Colonic mucosa (tissue), 4 donors: ENCODE measurements at regions not wholly inside any gene's neighbourhood (a gene's known extent, or its start where the extent isn't known, plus 50 kb on each side); places are given as distances from the start of the nearest gene placed in this dataset.

Experiments
- DNase-seq: peaks from one replicate; pipeline ENCODE4 v3.0.0-alpha.2; 2020
- H3K27ac ChIP-seq: fragments of 200-600 bp; one replicate; pipeline ENCODE4 v1.8.0; 2021
- H3K27me3 ChIP-seq: fragments of 200-600 bp; one replicate; pipeline ENCODE4 v1.8.0; 2021
- H3K36me3 ChIP-seq: fragments of 200-600 bp; one replicate; pipeline ENCODE4 v1.8.0; 2021
- H3K4me1 ChIP-seq: fragments of 200-600 bp; one replicate; pipeline ENCODE4 v1.8.0; 2021; ENCODE audit warnings: mild to moderate bottlenecking
- H3K4me3 ChIP-seq: fragments of 200-600 bp; one replicate; pipeline ENCODE4 v1.8.0; 2021
- H3K9ac ChIP-seq, 2 donors: one replicate each; pipeline ENCODE4 v1.7.0; 2013; ENCODE audit warnings: control low read depth in 2 of 2, low read depth in 2 of 2, low read length in 2 of 2
- H3K9me3 ChIP-seq: fragments of 200-600 bp; one replicate; pipeline ENCODE4 v1.8.0; 2021
- intact Hi-C: fragments of 100-400 bp; cut with DNase I; formaldehyde crosslinking; loops from one replicate; pipeline ENCODE4 v1.14.1; 2022
- TF ChIP-seq, protein P1 (sequence below): fragments of 200-600 bp; IDR thresholded peaks from one replicate; pipeline ENCODE4 v1.8.0; 2022; ENCODE audit warnings: antibody characterized with exemption, mild to moderate bottlenecking
- donor health status: healthy.
- donor health status: DM: no; HTN: no; CAD: no.
- donor health status: DM: no; HTN: no; CAD: no.

DNA sequence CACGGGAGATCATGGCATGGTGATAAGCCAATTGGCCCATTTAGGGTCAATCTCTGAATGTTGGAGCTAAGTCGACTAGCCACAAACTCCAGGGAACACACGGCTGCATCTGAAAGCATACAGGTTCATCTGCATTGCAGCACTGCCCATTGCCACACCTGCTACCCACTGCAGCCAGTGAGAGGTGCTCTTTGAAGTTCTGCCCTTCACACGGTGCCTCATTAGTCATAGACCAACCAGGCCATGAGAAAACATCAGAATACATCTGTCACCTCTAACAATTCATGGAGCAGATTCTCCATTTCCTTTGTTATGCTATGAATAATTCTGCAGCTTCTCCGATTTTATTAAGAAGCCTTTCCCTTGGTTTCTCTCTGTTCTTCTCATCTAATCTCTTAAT, 65.7 kb upstream of the FAM204A start:
- Histone ChIP-seq H3K9me3 (no peaks in the 10 kb centered on the region), H3K27ac (no peak overlapping the region), H3K4me3 (no peak overlapping the region), H3K9ac (no peak overlapping the region), H3K4me1 (no peaks in the 10 kb centered on the region), H3K36me3 (no peaks in the 10 kb centered on the region), H3K27me3 (no peaks in the 10 kb centered on the region)
- TF ChIP-seq, protein P1, sequence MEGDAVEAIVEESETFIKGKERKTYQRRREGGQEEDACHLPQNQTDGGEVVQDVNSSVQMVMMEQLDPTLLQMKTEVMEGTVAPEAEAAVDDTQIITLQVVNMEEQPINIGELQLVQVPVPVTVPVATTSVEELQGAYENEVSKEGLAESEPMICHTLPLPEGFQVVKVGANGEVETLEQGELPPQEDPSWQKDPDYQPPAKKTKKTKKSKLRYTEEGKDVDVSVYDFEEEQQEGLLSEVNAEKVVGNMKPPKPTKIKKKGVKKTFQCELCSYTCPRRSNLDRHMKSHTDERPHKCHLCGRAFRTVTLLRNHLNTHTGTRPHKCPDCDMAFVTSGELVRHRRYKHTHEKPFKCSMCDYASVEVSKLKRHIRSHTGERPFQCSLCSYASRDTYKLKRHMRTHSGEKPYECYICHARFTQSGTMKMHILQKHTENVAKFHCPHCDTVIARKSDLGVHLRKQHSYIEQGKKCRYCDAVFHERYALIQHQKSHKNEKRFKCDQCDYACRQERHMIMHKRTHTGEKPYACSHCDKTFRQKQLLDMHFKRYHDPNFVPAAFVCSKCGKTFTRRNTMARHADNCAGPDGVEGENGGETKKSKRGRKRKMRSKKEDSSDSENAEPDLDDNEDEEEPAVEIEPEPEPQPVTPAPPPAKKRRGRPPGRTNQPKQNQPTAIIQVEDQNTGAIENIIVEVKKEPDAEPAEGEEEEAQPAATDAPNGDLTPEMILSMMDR = no peak
- DNase-seq = no peak
- intact Hi-C loops = no loop called here

DNA sequence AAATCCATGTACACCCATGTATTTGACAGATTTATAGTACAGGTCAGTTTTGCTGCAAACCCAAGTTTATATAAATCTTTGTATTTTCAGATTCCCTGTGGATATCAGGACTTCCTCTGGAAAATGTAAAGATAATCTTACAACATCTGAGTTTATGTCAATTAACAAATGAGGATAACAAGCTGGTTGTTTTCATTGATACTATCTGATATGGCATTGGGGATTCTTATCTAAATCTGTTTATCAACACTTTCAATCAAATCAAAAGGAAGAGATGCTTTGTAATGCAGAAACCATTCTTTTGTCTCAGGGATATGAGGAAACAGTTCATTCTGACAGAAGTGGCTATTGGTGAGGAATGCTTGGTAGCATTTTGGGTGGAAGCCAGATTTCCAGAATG, 64.9 kb upstream of the FAM204A start:
- Histone ChIP-seq H3K4me1 (no peaks in the 10 kb centered on the region), H3K9me3 (no peaks in the 10 kb centered on the region), H3K9ac (no peak overlapping the region), H3K4me3 (no peak overlapping the region), H3K27ac (no peak overlapping the region), H3K36me3 (no peaks in the 10 kb centered on the region), H3K27me3 (no peaks in the 10 kb centered on the region)
- intact Hi-C loops = no loop called here
- TF ChIP-seq, protein P1 = no peak
- DNase-seq = no peak

DNA sequence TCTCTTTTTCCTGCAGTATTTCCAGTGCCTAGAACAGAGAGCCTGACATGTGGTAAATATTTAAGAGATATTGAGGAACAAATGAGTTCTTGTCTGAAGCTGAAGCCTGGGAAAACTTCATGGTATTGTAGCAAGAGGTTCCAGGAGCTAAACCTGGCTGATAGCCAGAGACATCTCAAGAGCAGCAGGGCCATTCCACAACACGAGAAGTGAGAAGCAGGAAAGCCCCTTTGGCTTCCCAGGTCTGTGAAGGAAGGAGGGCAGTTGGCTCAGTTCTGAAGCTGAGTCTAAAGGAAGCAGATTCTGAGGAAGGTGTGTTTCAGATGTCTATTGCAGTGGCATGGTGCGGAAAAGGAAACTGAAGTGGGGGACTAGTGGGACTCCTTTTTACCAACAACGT, 63.8 kb upstream of the FAM204A start:
- no peak for DNase-seq
- TF ChIP-seq, protein P1 = no peak
- H3K27me3 ChIP-seq = no peaks in the 10 kb centered on the region
- no peaks in the 10 kb centered on the region for H3K36me3 ChIP-seq
- H3K9me3 ChIP-seq = no peaks in the 10 kb centered on the region
- no peak overlapping the region for H3K4me3 ChIP-seq
- H3K27ac ChIP-seq = no peak overlapping the region
- H3K9ac ChIP-seq = no peak overlapping the region
- H3K4me1 ChIP-seq = no peaks in the 10 kb centered on the region
- intact Hi-C loops = no loop called here

DNA sequence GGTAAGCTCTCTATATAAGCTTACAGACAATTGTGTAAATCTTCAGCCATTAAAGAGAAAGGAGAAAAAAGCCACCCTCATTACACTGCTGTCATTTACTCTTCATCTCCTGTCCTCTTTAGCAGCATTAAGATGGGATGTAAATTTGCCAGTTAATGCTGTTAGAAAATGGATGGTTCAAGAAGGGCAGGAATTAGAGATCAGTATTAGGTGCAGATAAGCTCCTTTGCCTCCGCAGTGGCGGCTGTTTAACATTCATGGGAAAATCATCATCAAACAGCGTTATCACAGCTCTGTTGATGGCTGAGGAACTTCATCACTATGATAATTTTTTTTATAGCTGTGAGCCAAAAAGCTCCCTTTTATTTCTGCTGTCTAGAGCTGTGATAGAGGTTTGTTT, 61.8 kb upstream of the FAM204A start:
- no peak overlapping the region for H3K9ac ChIP-seq
- TF ChIP-seq, protein P1 = no peak
- no peaks in the 10 kb centered on the region for H3K36me3 ChIP-seq
- no peak for DNase-seq
- no peaks in the 10 kb centered on the region for H3K27me3 ChIP-seq
- H3K4me1 ChIP-seq = no peaks in the 10 kb centered on the region
- H3K27ac ChIP-seq = no peak overlapping the region
- H3K9me3 ChIP-seq = no peaks in the 10 kb centered on the region
- H3K4me3 ChIP-seq = no peak overlapping the region
- intact Hi-C loops = no loop called here

DNA sequence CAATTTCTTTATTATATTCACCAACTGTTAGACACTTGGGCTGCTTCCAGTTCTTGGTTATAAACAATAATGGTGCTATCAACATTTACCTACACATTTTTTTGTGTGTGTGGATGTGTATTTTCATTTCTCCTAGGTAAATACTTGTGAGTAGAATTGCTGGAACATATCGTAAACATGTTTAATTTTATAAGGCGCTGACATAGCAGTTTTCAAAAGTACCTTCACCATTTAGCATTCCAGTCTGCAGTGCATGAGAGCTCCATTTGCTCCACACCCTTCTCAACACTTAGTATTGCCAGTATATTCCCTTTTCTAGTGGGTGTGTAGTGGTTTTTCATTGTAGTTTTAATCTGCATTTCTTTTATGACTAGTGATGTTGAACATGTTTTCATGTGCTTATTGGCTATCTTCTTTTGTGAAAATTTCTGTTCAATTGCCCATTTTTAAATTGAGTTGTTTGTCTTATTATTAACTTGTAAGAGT, 59.6 kb upstream of the FAM204A start:
- no peak overlapping the region for H3K9ac ChIP-seq
- no peak for DNase-seq
- no peaks in the 10 kb centered on the region for H3K9me3 ChIP-seq
- no peaks in the 10 kb centered on the region for H3K4me1 ChIP-seq
- TF ChIP-seq, protein P1 = no peak
- intact Hi-C loops = no loop called here
- H3K4me3 ChIP-seq = no peak overlapping the region
- no peak overlapping the region for H3K27ac ChIP-seq
- H3K36me3 ChIP-seq = no peaks in the 10 kb centered on the region
- H3K27me3 ChIP-seq = no peaks in the 10 kb centered on the region

DNA sequence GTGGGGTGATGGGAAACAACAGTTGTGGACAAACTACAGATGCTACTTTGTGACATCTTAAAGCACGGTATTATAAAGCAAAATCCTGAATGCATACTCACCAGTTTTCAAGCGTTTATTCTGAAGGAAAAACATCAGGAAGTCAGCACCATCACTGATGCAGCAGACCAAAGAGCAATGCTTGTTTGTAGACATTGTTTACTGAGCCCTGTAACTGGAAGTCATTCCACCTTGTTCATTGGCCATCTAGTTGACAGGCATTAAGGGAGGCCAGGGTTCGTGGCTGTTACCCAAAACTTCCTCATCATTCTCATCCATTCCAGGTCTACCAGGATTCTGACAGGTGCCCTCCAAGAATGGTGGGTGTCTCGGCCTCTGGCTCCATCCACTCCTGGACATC, 55.3 kb upstream of the FAM204A start:
- Histone ChIP-seq H3K9ac (no peak overlapping the region), H3K36me3 (no peaks in the 10 kb centered on the region), H3K9me3 (no peaks in the 10 kb centered on the region), H3K27ac (no peak overlapping the region), H3K4me1 (no peaks in the 10 kb centered on the region), H3K27me3 (no peaks in the 10 kb centered on the region), H3K4me3 (no peak overlapping the region)
- TF ChIP-seq, protein P1 = no peak
- DNase-seq = no peak
- intact Hi-C loops = no loop called here
